ENCODE measurements at regions not wholly inside any gene's neighbourhood (a gene's known extent, or its start where the extent isn't known, plus 50 kb on each side); places are given as distances from the start of the nearest gene placed in this dataset.
"Not testable (repeated sequence)": the region's sequence is repeated elsewhere in the genome, so short reads cannot be mapped to it uniquely, and the experiment has no call there.

- no peak for DNase-seq (ENCODE audit: low read depth in 4 of 4, low spot score in 3 of 4)
Measured at GRCh38 chr6:121856296-121856695, 420.9 kb downstream of the GJA1 start.

- no peak for DNase-seq (ENCODE audit: low read depth in 4 of 4, low spot score in 3 of 4)
Measured at GRCh38 chr6:121857551-121857950, 422.1 kb downstream of the GJA1 start.

GRCh38 chr6:121858310-121858709 is 422.9 kb downstream of the GJA1 start:
- no peak for DNase-seq (ENCODE audit: low read depth in 4 of 4, low spot score in 3 of 4)

- DNase-seq (ENCODE audit: low read depth in 4 of 4, low spot score in 3 of 4): no peak
Measured at GRCh38 chr6:121858986-121859385, 423.5 kb downstream of the GJA1 start.

- no peak for DNase-seq (ENCODE audit: low read depth in 4 of 4, low spot score in 3 of 4)
Measured at GRCh38 chr6:121865811-121866210, 430.4 kb downstream of the GJA1 start.

- no peak for DNase-seq (ENCODE audit: low read depth in 4 of 4, low spot score in 3 of 4)
Measured at GRCh38 chr6:121867095-121867494, 431.6 kb downstream of the GJA1 start.

GRCh38 chr6:121868206-121868605 is 432.8 kb downstream of the GJA1 start:
- DNase-seq (ENCODE audit: low read depth in 4 of 4, low spot score in 3 of 4): no peak

- DNase-seq (ENCODE audit: low read depth in 4 of 4, low spot score in 3 of 4): no peak
Measured at GRCh38 chr6:121873595-121873994, 438.1 kb downstream of the GJA1 start.

- DNase-seq (ENCODE audit: low read depth in 4 of 4, low spot score in 3 of 4): no peak
Measured at GRCh38 chr6:121876721-121877120, 441.3 kb downstream of the GJA1 start.

- DNase-seq (ENCODE audit: low read depth in 4 of 4, low spot score in 3 of 4): no peak
Measured at GRCh38 chr6:121879149-121879548, 443.7 kb downstream of the GJA1 start.

GRCh38 chr6:121880831-121881230 is 445.4 kb downstream of the GJA1 start:
- no peak for DNase-seq (ENCODE audit: low read depth in 4 of 4, low spot score in 3 of 4)

GRCh38 chr6:121881974-121882667 is 446.7 kb downstream of the GJA1 start:
- DNase-seq (ENCODE audit: low read depth in 4 of 4, low spot score in 3 of 4): no peak

- no peak for DNase-seq (ENCODE audit: low read depth in 4 of 4, low spot score in 3 of 4)
Measured at GRCh38 chr6:121884091-121884490, 448.6 kb downstream of the GJA1 start.

- DNase-seq (ENCODE audit: low read depth in 4 of 4, low spot score in 3 of 4): no peak
Measured at GRCh38 chr6:121884620-121885019, 449.2 kb downstream of the GJA1 start.

GRCh38 chr6:121885399-121886152 is 450.1 kb downstream of the GJA1 start:
- DNase-seq (ENCODE audit: low read depth in 4 of 4, low spot score in 3 of 4): no peak

- no peak for DNase-seq (ENCODE audit: low read depth in 4 of 4, low spot score in 3 of 4)
Measured at GRCh38 chr6:121886223-121886830, 450.9 kb downstream of the GJA1 start.

GRCh38 chr6:121887724-121888123 is 452.3 kb downstream of the GJA1 start:
- DNase-seq (ENCODE audit: low read depth in 4 of 4, low spot score in 3 of 4): no peak

GRCh38 chr6:121890307-121890910 is 455.0 kb downstream of the GJA1 start:
- no peak for DNase-seq (ENCODE audit: low read depth in 4 of 4, low spot score in 3 of 4)

- not testable (repeated sequence) for DNase-seq (ENCODE audit: low read depth in 4 of 4, low spot score in 3 of 4)
Measured at GRCh38 chr6:121895731-121896130, 460.3 kb downstream of the GJA1 start.

- no peak for DNase-seq (ENCODE audit: low read depth in 4 of 4, low spot score in 3 of 4)
Measured at GRCh38 chr6:121896363-121896762, 460.9 kb downstream of the GJA1 start.

GRCh38 chr6:121896771-121897170 is 461.3 kb downstream of the GJA1 start:
- DNase-seq (ENCODE audit: low read depth in 4 of 4, low spot score in 3 of 4): no peak

Measured in left renal pelvis (tissue), 4 donors.